Type B pancreatic cell (in vitro differentiated cells): ENCODE measurements at regions not wholly inside any gene's neighbourhood (a gene's known extent, or its start where the extent isn't known, plus 50 kb on each side); places are given as distances from the start of the nearest gene placed in this dataset.

Source experiments
- DNase-seq: peaks from one replicate; pipeline ENCODE4 v3.0.0; 2021; ENCODE audit warnings: mixed read lengths; ENCODE audit not compliant: unreplicated experiment; ENCODE audit errors: extremely low spot score
- H3K27ac Mint-ChIP-seq: 2 replicates; pipeline ENCODE4 v1.8.0; 2021; ENCODE audit warnings: mild to moderate bottlenecking, mixed read lengths
- H3K27me3 Mint-ChIP-seq: 2 replicates; pipeline ENCODE4 v1.8.0; 2021; ENCODE audit warnings: mixed read lengths
- H3K36me3 Mint-ChIP-seq: 2 replicates; pipeline ENCODE4 v1.8.0; 2021; ENCODE audit warnings: mixed read lengths
- H3K4me1 Mint-ChIP-seq: one replicate; pipeline ENCODE4 v1.8.0; 2021; ENCODE audit warnings: mixed read lengths; ENCODE audit not compliant: unreplicated experiment
- H3K4me3 Mint-ChIP-seq: 2 replicates; pipeline ENCODE4 v1.8.0; 2021; ENCODE audit warnings: mild to moderate bottlenecking, mixed read lengths
- H3K9me3 Mint-ChIP-seq: 2 replicates; pipeline ENCODE4 v1.8.0; 2021; ENCODE audit warnings: mixed read lengths
- CTCF ChIP-seq: fragments of 200-600 bp; sonication (generic); conservative IDR thresholded peaks from 2 replicates; pipeline ENCODE4 v1.5.0; 2021; ENCODE audit warnings: antibody characterized with exemption, mild to moderate bottlenecking

GRCh38 chr2:47303341-47304148, 65.6 kb upstream of the EPCAM start:
- Mint-ChIP-seq H3K4me1 (peaks cover 8% of the 10 kb centered on the region), H3K27me3 (peaks cover 9% of the 10 kb centered on the region), H3K9me3 (no peaks in the 10 kb centered on the region), H3K27ac (peak overlapping the region; percentile 12), H3K4me3 (no peak overlapping the region), H3K36me3 (no peaks in the 10 kb centered on the region)
- no peak for TF ChIP-seq CTCF
- no peak for DNase-seq

- DNase-seq = no peak
- peaks cover 9% of the 10 kb centered on the region for H3K27me3 Mint-ChIP-seq
- no peak overlapping the region for H3K27ac Mint-ChIP-seq
- no peak overlapping the region for H3K4me3 Mint-ChIP-seq
- no peak for TF ChIP-seq CTCF
- H3K36me3 Mint-ChIP-seq = no peaks in the 10 kb centered on the region
- peaks cover 6% of the 10 kb centered on the region for H3K4me1 Mint-ChIP-seq
- no peaks in the 10 kb centered on the region for H3K9me3 Mint-ChIP-seq
These were observed 66.8 kb upstream of the EPCAM start for GRCh38 chr2:47302308-47302707.

GRCh38 chr2:47301731-47302130, 67.4 kb upstream of the EPCAM start:
- Mint-ChIP-seq H3K27ac (no peak overlapping the region), H3K4me3 (no peak overlapping the region), H3K4me1 (peaks cover 4% of the 10 kb centered on the region), H3K9me3 (no peaks in the 10 kb centered on the region), H3K36me3 (no peaks in the 10 kb centered on the region), H3K27me3 (peaks cover 9% of the 10 kb centered on the region)
- no peak for DNase-seq
- TF ChIP-seq CTCF = no peak

- H3K27me3 Mint-ChIP-seq = peaks cover 9% of the 10 kb centered on the region
- DNase-seq = no peak
- no peaks in the 10 kb centered on the region for H3K9me3 Mint-ChIP-seq
- H3K4me1 Mint-ChIP-seq = peaks cover 4% of the 10 kb centered on the region
- no peak overlapping the region for H3K27ac Mint-ChIP-seq
- H3K36me3 Mint-ChIP-seq = no peaks in the 10 kb centered on the region
- no peak for TF ChIP-seq CTCF
- no peak overlapping the region for H3K4me3 Mint-ChIP-seq
These were observed 67.9 kb upstream of the EPCAM start for GRCh38 chr2:47301277-47301618.

GRCh38 chr2:47300609-47301276, 68.4 kb upstream of the EPCAM start:
- no peaks in the 10 kb centered on the region for H3K9me3 Mint-ChIP-seq
- no peak for DNase-seq
- peaks cover 8% of the 10 kb centered on the region for H3K4me1 Mint-ChIP-seq
- H3K36me3 Mint-ChIP-seq = no peaks in the 10 kb centered on the region
- no peak overlapping the region for H3K4me3 Mint-ChIP-seq
- H3K27ac Mint-ChIP-seq = no peak overlapping the region
- TF ChIP-seq CTCF = no peak
- peaks cover 9% of the 10 kb centered on the region for H3K27me3 Mint-ChIP-seq
